GM12878 (cell line): ENCODE measurements at regions not wholly inside any gene's neighbourhood (a gene's known extent, or its start where the extent isn't known, plus 50 kb on each side); places are given as distances from the start of the nearest gene placed in this dataset.
A peak's percentile ranks its signal among the peaks of the same experiment; 100 is the strongest.

Source experiments
- ATAC-seq: fragments of 200-7000 bp; cut with Tn5 transposase; 3 replicates; pipeline ENCODE4 v1.9.1; 2020; ENCODE audit warnings: mild to moderate bottlenecking, moderate library complexity
- BruUV-seq: library from RNA; stranded (reverse); fragments of 400-500 nt; replicated peaks from 2 replicates; lab custom pipeline; 2021; lab: Mats Ljungman, UMichigan
- CTCF ChIA-PET: fragments of 300-600 bp; sonication (Branson Sonifier 250); formaldehyde crosslinking; extraction: SDS; loops from one replicate; lab custom pipeline; 2021; ENCODE audit warnings: inconsistent platforms; lab: Yijun Ruan, JAX
- POLR2A ChIA-PET: fragments of 350-600 bp; formaldehyde crosslinking; extraction: SDS; loops from one replicate; lab custom pipeline; 2021; ENCODE audit warnings: inconsistent platforms; lab: Charles Lee
- RAD21 ChIA-PET: fragments of 300-600 bp; sonication (Branson Sonifier 250); formaldehyde crosslinking; loops from one replicate; lab custom pipeline; 2023; ENCODE audit warnings: antibody characterized with exemption; ENCODE audit not compliant: unreplicated experiment; lab: Charles Lee
- SMC1A ChIA-PET: fragments of 300-600 bp; sonication (Branson Sonifier 250); formaldehyde crosslinking; loops from one replicate; lab custom pipeline; 2023; ENCODE audit not compliant: unreplicated experiment, uncharacterized antibody; lab: Charles Lee
- DNase-seq: peaks from one replicate; pipeline ENCODE4 v3.0.0-alpha.2; 2011; ENCODE audit warnings: low read depth, low spot score
- FAIRE-seq: peaks from 3 replicates; lab custom pipeline; 2011; peaks lifted over from hg19 to GRCh38; lab: Jason Lieb, UNC
- H2AFZ ChIP-seq: 2 replicates; pipeline ENCODE4 v1.6.0; 2011; ENCODE audit warnings: low read depth, low read length, control low read depth; ENCODE audit not compliant: control insufficient read depth
- H3K27ac ChIP-seq: 2 replicates; pipeline ENCODE4 v1.5.1; 2011; ENCODE audit warnings: control low read depth; ENCODE audit not compliant: control insufficient read depth, insufficient read depth
- H3K27me3 ChIP-seq, 2 experiments: replicated peaks in 1 of 2; 2 replicates each; pipeline versions ENCODE4 v1.6.0 to v1.6.1; 2011; ENCODE audit warnings: low read length in 1 of 2; ENCODE audit not compliant: control insufficient read depth in 2 of 2, insufficient read depth in 2 of 2
- H3K36me3 ChIP-seq, 2 experiments: 2 replicates each; pipeline ENCODE4 v1.5.1; 2011; ENCODE audit warnings: low read length in 1 of 2; ENCODE audit not compliant: control insufficient read depth in 2 of 2, insufficient read depth in 2 of 2
- H3K4me1 ChIP-seq: 2 replicates; pipeline ENCODE4 v1.6.1; 2011; ENCODE audit warnings: mild to moderate bottlenecking, low read length, moderate library complexity, mixed read lengths; ENCODE audit not compliant: control insufficient read depth, insufficient read depth
- H3K4me2 ChIP-seq: 2 replicates; pipeline ENCODE4 v1.6.0; 2011; ENCODE audit warnings: control low read depth; ENCODE audit not compliant: control insufficient read depth, insufficient read depth
- H3K4me3 ChIP-seq: fragments of 200-600 bp; sonication (generic); 2 replicates; pipeline ENCODE4 v1.5.1; 2016
- H3K79me2 ChIP-seq: 2 replicates; pipeline ENCODE4 v1.6.0; 2011; ENCODE audit warnings: low read length; ENCODE audit not compliant: control insufficient read depth, insufficient read depth
- H3K9ac ChIP-seq: 2 replicates; pipeline ENCODE4 v1.8.0; 2011; ENCODE audit warnings: low read length, control low read depth, mixed read lengths; ENCODE audit not compliant: control insufficient read depth, insufficient read depth
- H3K9me3 ChIP-seq: replicated peaks from 3 replicates; pipeline ENCODE4 v1.5.1; 2011; ENCODE audit warnings: mild to moderate bottlenecking, low read length; ENCODE audit not compliant: control insufficient read depth, insufficient read depth
- H4K20me1 ChIP-seq: 2 replicates; pipeline ENCODE4 v1.6.0; 2011; ENCODE audit not compliant: control insufficient read depth, insufficient read depth
- FOXM1 ChIP-seq: IDR thresholded peaks from 2 replicates; pipeline ENCODE4 v1.6.1; 2012; ENCODE audit warnings: low read depth, mild to moderate bottlenecking, inconsistent platforms, low read length, moderate library complexity
- RUNX3 ChIP-seq: IDR thresholded peaks from 2 replicates; pipeline ENCODE4 v1.6.1; 2012; ENCODE audit warnings: low read length, inconsistent platforms
- TARDBP ChIP-seq: IDR thresholded peaks from 2 replicates; pipeline ENCODE4 v1.6.1; 2016; ENCODE audit warnings: borderline replicate concordance
- TBL1XR1 ChIP-seq: IDR thresholded peaks from 2 replicates; pipeline ENCODE4 v1.6.1; 2012; ENCODE audit warnings: low read depth, low read length, improper control_type of control experiment
- USF1 ChIP-seq: IDR thresholded peaks from 2 replicates; pipeline ENCODE4 v1.6.1; 2011; ENCODE audit warnings: borderline replicate concordance, low read depth, mild to moderate bottlenecking, moderate library complexity, mixed read lengths, low read length; ENCODE audit not compliant: insufficient read depth; ENCODE audit errors: extremely low read length
- ZNF384 ChIP-seq: IDR thresholded peaks from 2 replicates; pipeline ENCODE4 v1.6.1; 2012; ENCODE audit warnings: low read depth, mild to moderate bottlenecking, low read length, improper control_type of control experiment, borderline replicate concordance
- WGBS: methylation state at CpG from one replicate; pipeline ENCODE4 v1.1.6; 2016; ENCODE audit warnings: low lambda C conversion rate; ENCODE audit not compliant: insufficient replicate concordance, insufficient coverage; ENCODE audit errors: missing lambda C conversion rate; 5-methylcytosine and 5-hydroxymethylcytosine counted together
- in situ Hi-C: fragments of 300-500 bp; cut with MboI; formaldehyde crosslinking; loops from 9 replicates; pipeline ENCODE4 v1.14.3; 2018; ENCODE audit warnings: mixed read lengths
- intact Hi-C: fragments of 100-400 bp; cut with micrococcal nuclease; formaldehyde crosslinking; loops from one replicate; pipeline ENCODE4 v1.14.2; 2022; ENCODE audit not compliant: unreplicated experiment
- TF ChIP-seq, protein P1 (sequence below): fragments of 450-650 bp; IDR thresholded peaks from 2 replicates; pipeline ENCODE4 v1.6.1; 2016; ENCODE audit warnings: mild to moderate bottlenecking, moderate library complexity, borderline replicate concordance

DNA sequence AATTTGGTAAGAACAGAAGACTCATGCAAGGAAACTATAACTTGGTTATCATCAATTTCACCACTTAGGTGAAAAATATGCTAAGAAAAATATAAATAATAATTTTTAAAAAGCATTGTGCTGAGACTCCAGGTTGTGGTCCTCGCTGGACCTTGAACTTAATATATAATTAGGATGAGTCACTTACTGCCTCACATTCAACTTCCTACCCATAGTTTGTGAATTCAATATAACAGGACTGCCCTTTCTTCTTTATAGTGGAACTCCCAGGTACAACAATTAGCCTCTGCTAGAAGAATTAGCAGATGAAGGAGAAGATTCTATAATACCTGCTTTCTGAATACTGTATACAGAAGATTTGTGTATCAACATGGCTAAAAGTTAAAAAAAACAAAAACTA, 149.1 kb upstream of the SPRED1 start (continued):
- TF ChIP-seq, protein P1, sequence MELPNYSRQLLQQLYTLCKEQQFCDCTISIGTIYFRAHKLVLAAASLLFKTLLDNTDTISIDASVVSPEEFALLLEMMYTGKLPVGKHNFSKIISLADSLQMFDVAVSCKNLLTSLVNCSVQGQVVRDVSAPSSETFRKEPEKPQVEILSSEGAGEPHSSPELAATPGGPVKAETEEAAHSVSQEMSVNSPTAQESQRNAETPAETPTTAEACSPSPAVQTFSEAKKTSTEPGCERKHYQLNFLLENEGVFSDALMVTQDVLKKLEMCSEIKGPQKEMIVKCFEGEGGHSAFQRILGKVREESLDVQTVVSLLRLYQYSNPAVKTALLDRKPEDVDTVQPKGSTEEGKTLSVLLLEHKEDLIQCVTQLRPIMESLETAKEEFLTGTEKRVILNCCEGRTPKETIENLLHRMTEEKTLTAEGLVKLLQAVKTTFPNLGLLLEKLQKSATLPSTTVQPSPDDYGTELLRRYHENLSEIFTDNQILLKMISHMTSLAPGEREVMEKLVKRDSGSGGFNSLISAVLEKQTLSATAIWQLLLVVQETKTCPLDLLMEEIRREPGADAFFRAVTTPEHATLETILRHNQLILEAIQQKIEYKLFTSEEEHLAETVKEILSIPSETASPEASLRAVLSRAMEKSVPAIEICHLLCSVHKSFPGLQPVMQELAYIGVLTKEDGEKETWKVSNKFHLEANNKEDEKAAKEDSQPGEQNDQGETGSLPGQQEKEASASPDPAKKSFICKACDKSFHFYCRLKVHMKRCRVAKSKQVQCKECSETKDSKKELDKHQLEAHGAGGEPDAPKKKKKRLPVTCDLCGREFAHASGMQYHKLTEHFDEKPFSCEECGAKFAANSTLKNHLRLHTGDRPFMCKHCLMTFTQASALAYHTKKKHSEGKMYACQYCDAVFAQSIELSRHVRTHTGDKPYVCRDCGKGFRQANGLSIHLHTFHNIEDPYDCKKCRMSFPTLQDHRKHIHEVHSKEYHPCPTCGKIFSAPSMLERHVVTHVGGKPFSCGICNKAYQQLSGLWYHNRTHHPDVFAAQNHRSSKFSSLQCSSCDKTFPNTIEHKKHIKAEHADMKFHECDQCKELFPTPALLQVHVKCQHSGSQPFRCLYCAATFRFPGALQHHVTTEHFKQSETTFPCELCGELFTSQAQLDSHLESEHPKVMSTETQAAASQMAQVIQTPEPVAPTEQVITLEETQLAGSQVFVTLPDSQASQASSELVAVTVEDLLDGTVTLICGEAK, result no peak
- TF ChIP-seq TARDBP (no peak), TBL1XR1 (no peak), FOXM1 (no peak), ZNF384 (no peak)

GRCh38 chr15:38111070-38111469, 141.6 kb upstream of the SPRED1 start:
- FAIRE-seq, result no peak
- in situ Hi-C loops, result no loop called here

More at GRCh38 chr15:38111070-38111469, 141.6 kb upstream of the SPRED1 start:
- ChIA-PET RAD21 (interaction anchor here (1.2 to 1.3 kb wide), 2 partner anchors 9 to 18 kb away, joined by 3 read pairs; no protein-coding TSS in a partner anchor), CTCF (interaction anchor here (0.6 to 1.6 kb wide), 5 partner anchors 11 to 1496 kb away, joined by 3 to 5 read pairs (median 4); no protein-coding TSS in a partner anchor), POLR2A (interaction anchor here (1.5 kb wide), 1 partner anchor 18 kb away, joined by 4 read pairs; no protein-coding TSS in a partner anchor), SMC1A (interaction anchor here (1.0 to 4.0 kb wide), 6 partner anchors 9 to 64 kb away, joined by 3 to 18 read pairs (median 8); no protein-coding TSS in a partner anchor)
- Histone ChIP-seq H4K20me1 (no peaks in the 10 kb centered on the region), H3K4me2 (no peak overlapping the region), H3K27ac (no peak overlapping the region), H3K4me1 (no peaks in the 10 kb centered on the region), H3K27me3 (no peaks in the 10 kb centered on the region), H3K9ac (no peak overlapping the region), H3K79me2 (no peaks in the 10 kb centered on the region), H3K4me3 (0 out of 2 replicates have a peak overlapping the region, but pooled peaks have one; percentile 27), H3K9me3 (no peaks in the 10 kb centered on the region; the same call in 2 of the 3 replicates), H3K36me3 (no peaks in the 10 kb centered on the region), H2AFZ (peak overlapping the region; percentile 1; the same call in 1 of the 2 replicates)
- no peak for DNase-seq
- ATAC-seq, result peak; percentile 61
- no TSS peak for BruUV-seq
- WGBS, result 0% methylated on average over 1 of the region's 1 CpG
- TF ChIP-seq RUNX3, result peak; percentile 17; the same call in 1 of the 2 replicates
- TF ChIP-seq USF1, result no peak
- intact Hi-C loops, result no loop called here
